H1 (cell line): ENCODE measurements at regions not wholly inside any gene's neighbourhood (a gene's known extent, or its start where the extent isn't known, plus 50 kb on each side); places are given as distances from the start of the nearest gene placed in this dataset.

Experiments used
- CHD7 ChIP-seq: fragments of 300-600 bp; sonication (generic); IDR thresholded peaks from 2 replicates; pipeline ENCODE4 v1.7.1; 2012; ENCODE audit warnings: low read length, moderate library complexity, mild to moderate bottlenecking, inconsistent platforms; ENCODE audit not compliant: insufficient replicate concordance
- RFX5 ChIP-seq: IDR thresholded peaks from 2 replicates; pipeline ENCODE4 v1.6.1; 2011; ENCODE audit warnings: low read depth, low read length, improper control_type of control experiment, borderline replicate concordance
- SP2 ChIP-seq: IDR thresholded peaks from 2 replicates; pipeline ENCODE4 v1.6.1; 2012; ENCODE audit warnings: mild to moderate bottlenecking, low read length, inconsistent platforms

GRCh38 chr10:91111060-91111459 lies 109.4 kb upstream of the PCGF5 start (continued):
- TF ChIP-seq CHD7, result no peak
- TF ChIP-seq RFX5, result no peak
- no peak for TF ChIP-seq SP2
- TF ChIP-seq, all 59 proteins: peak for 0
